ENCODE measurements at regions not wholly inside any gene's neighbourhood (a gene's known extent, or its start where the extent isn't known, plus 50 kb on each side); places are given as distances from the start of the nearest gene placed in this dataset.

DNA sequence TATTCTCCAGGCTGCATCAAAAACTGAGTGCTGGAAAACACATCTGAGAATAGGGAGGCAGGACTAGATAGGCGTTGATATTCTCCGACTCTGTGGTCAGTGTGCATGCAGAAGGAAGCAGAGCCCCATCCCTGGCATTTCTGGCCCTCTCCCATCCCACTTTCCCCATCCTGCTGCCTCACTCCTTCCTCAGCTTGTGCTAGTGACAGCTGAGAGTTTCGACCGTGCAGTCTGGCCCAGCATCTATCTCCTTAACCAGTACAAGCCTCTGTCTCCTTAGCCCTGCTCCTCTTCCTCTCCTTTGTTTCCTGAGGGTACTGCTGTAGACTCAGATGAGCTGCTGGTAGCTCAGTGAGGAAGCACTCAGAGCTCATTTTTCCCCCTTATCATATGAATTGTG, 163.2 kb downstream of the SUCLA2 start:
- Histone ChIP-seq H3K27ac (ENCODE audit: insufficient read depth, low read length, poor library complexity, severe bottlenecking) (no peak overlapping the region), H3K4me1 (ENCODE audit: control insufficient read depth, insufficient read depth, low read length, poor library complexity, severe bottlenecking) (no peaks in the 10 kb centered on the region), H3K4me3 (ENCODE audit: low read depth, low read length) (no peak overlapping the region), H3K36me3 (ENCODE audit: control insufficient read depth, insufficient read depth, low read length) (no peaks in the 10 kb centered on the region), H3K27me3 (ENCODE audit: control insufficient read depth, insufficient read depth, low read length) (peaks cover 2% of the 10 kb centered on the region), H3K9me3 (ENCODE audit: control insufficient read depth in 2 of 2, low read length in 2 of 2) (no peaks in the 10 kb centered on the region)
- Mint-ChIP-seq H3K27ac (no peak overlapping the region), H3K27me3 (peaks cover 10% of the 10 kb centered on the region), H3K36me3 (no peaks in the 10 kb centered on the region), H3K9me3 (no peaks in the 10 kb centered on the region), H3K4me3 (no peak overlapping the region), H3K4me1 (no peaks in the 10 kb centered on the region)
- DNase-seq (no peak), ATAC-seq (ENCODE audit: low read depth in 2 of 2) (no peak)

GRCh38 chr13:47837104-47837880, 163.8 kb downstream of the SUCLA2 start:
- no peaks in the 10 kb centered on the region for H3K4me1 ChIP-seq (ENCODE audit: control insufficient read depth, insufficient read depth, low read length, poor library complexity, severe bottlenecking)
- H3K36me3 Mint-ChIP-seq = no peaks in the 10 kb centered on the region
- no peaks in the 10 kb centered on the region for H3K4me1 Mint-ChIP-seq
- no peak overlapping the region for H3K4me3 ChIP-seq (ENCODE audit: low read depth, low read length)
- H3K4me3 Mint-ChIP-seq = no peak overlapping the region
- H3K27me3 Mint-ChIP-seq = peaks cover 9% of the 10 kb centered on the region
- H3K27ac ChIP-seq (ENCODE audit: insufficient read depth, low read length, poor library complexity, severe bottlenecking) = no peak overlapping the region
- no peaks in the 10 kb centered on the region for H3K9me3 Mint-ChIP-seq
- H3K36me3 ChIP-seq (ENCODE audit: control insufficient read depth, insufficient read depth, low read length) = no peaks in the 10 kb centered on the region
- H3K9me3 ChIP-seq (ENCODE audit: control insufficient read depth in 2 of 2, low read length in 2 of 2) = no peaks in the 10 kb centered on the region
- H3K27me3 ChIP-seq (ENCODE audit: control insufficient read depth, insufficient read depth, low read length) = peaks cover 2% of the 10 kb centered on the region
- ATAC-seq (ENCODE audit: low read depth in 2 of 2) (no peak), DNase-seq (no peak)
- H3K27ac Mint-ChIP-seq = no peak overlapping the region

DNA sequence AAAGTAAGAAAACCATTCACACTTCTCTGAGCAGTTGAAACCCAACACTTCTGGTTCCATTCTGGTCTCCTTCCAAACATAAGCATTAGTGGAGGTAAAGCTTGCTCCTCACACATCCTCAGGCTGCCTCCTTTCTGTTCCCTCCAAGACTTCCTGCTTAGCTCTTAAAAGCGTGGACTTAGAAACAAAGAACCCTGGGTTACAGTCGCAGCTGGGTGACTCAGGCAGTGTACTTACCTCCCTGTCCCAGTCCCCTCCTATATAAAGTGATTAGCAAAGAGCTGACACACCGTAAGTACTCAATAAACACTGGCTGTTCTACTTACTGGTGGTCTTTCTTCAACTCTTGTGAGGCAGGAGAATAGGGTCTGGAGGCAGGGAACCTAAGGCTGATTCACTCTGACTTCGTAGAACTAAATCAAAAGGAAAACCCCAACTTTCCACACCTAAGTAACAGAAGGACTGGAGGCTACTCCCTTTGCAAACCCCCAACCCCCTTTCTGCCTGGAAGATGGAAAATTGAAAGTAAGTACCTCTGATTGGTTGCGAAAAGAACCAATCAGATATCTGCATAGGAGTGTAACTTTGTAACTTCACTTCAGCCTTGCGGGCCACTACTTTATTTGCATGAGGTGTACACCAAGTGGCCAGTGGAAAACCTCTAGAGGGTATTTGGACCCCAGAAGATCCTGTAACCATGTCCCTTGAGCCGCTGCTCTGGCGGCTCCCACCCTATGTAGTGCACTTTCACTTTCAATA, 165.4 kb downstream of the SUCLA2 start:
- Histone ChIP-seq H3K27me3 (ENCODE audit: control insufficient read depth, insufficient read depth, low read length) (peaks cover 2% of the 10 kb centered on the region), H3K4me3 (ENCODE audit: low read depth, low read length) (no peak overlapping the region), H3K4me1 (ENCODE audit: control insufficient read depth, insufficient read depth, low read length, poor library complexity, severe bottlenecking) (no peaks in the 10 kb centered on the region), H3K27ac (ENCODE audit: insufficient read depth, low read length, poor library complexity, severe bottlenecking) (no peak overlapping the region), H3K36me3 (ENCODE audit: control insufficient read depth, insufficient read depth, low read length) (no peaks in the 10 kb centered on the region), H3K9me3 (ENCODE audit: control insufficient read depth in 2 of 2, low read length in 2 of 2) (no peaks in the 10 kb centered on the region)
- no peak overlapping the region for H3K27ac Mint-ChIP-seq
- no peaks in the 10 kb centered on the region for H3K9me3 Mint-ChIP-seq
- peaks cover 4% of the 10 kb centered on the region for H3K27me3 Mint-ChIP-seq
- H3K36me3 Mint-ChIP-seq = no peaks in the 10 kb centered on the region
- H3K4me1 Mint-ChIP-seq = no peaks in the 10 kb centered on the region
- no peak overlapping the region for H3K4me3 Mint-ChIP-seq
- DNase-seq (no peak), ATAC-seq (ENCODE audit: low read depth in 2 of 2) (no peak)

- H3K4me1 ChIP-seq (ENCODE audit: control insufficient read depth, insufficient read depth, low read length, poor library complexity, severe bottlenecking) = no peaks in the 10 kb centered on the region
- H3K27ac Mint-ChIP-seq = no peak overlapping the region
- ATAC-seq (ENCODE audit: low read depth in 2 of 2) = no peak
These were observed 168.6 kb downstream of the SUCLA2 start for GRCh38 chr13:47832458-47832972.

DNA sequence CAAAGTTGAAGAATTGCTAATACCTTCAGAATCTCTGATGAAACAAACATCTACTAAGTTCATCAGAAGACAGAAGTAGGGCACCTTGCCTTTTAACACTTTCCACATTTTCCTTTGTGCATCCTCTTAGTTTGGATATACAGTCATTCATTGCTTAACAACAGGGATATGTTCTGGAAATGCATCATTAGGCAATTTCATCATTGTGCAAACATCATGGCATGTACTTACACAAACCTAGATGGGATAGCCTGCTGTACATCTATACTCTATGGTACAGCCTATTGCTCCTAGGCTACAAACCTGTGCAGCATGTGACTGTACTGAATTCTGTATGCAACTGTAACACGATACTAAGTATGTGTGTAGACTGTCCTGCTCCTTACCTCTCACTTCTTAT, 169.8 kb downstream of the SUCLA2 start:
- H3K9me3 Mint-ChIP-seq = peaks cover 0 to 3% (median 0%) of the 10 kb centered on the region in 7 donors
- ATAC-seq (ENCODE audit: low read depth in 2 of 2) (no peak), DNase-seq (no peak)
- Histone ChIP-seq H3K4me1 (ENCODE audit: control insufficient read depth, insufficient read depth, low read length, poor library complexity, severe bottlenecking) (no peaks in the 10 kb centered on the region), H3K36me3 (ENCODE audit: control insufficient read depth, insufficient read depth, low read length) (no peaks in the 10 kb centered on the region), H3K4me3 (ENCODE audit: low read depth, low read length) (no peak overlapping the region), H3K27me3 (ENCODE audit: control insufficient read depth, insufficient read depth, low read length) (no peaks in the 10 kb centered on the region), H3K9me3 (ENCODE audit: control insufficient read depth in 2 of 2, low read length in 2 of 2) (no peaks in the 10 kb centered on the region), H3K27ac (ENCODE audit: insufficient read depth, low read length, poor library complexity, severe bottlenecking) (no peak overlapping the region)
- no peaks in the 10 kb centered on the region for H3K36me3 Mint-ChIP-seq
- H3K27ac Mint-ChIP-seq = no peak overlapping the region
- H3K4me1 Mint-ChIP-seq = no peaks in the 10 kb centered on the region
- no peak overlapping the region for H3K4me3 Mint-ChIP-seq
- no peaks in the 10 kb centered on the region for H3K27me3 Mint-ChIP-seq

More at GRCh38 chr13:47832458-47832972, 168.6 kb downstream of the SUCLA2 start:
- Mint-ChIP-seq H3K4me3 (no peak overlapping the region), H3K27me3 (no peaks in the 10 kb centered on the region), H3K36me3 (no peaks in the 10 kb centered on the region), H3K4me1 (no peaks in the 10 kb centered on the region), H3K9me3 (peaks cover 0 to 3% (median 0%) of the 10 kb centered on the region in 7 donors)
- H3K4me3 ChIP-seq (ENCODE audit: low read depth, low read length) = no peak overlapping the region
- H3K27ac ChIP-seq (ENCODE audit: insufficient read depth, low read length, poor library complexity, severe bottlenecking) = no peak overlapping the region
- no peaks in the 10 kb centered on the region for H3K9me3 ChIP-seq (ENCODE audit: control insufficient read depth in 2 of 2, low read length in 2 of 2)
- no peaks in the 10 kb centered on the region for H3K36me3 ChIP-seq (ENCODE audit: control insufficient read depth, insufficient read depth, low read length)
- H3K27me3 ChIP-seq (ENCODE audit: control insufficient read depth, insufficient read depth, low read length) = no peaks in the 10 kb centered on the region
- no peak for DNase-seq

DNA sequence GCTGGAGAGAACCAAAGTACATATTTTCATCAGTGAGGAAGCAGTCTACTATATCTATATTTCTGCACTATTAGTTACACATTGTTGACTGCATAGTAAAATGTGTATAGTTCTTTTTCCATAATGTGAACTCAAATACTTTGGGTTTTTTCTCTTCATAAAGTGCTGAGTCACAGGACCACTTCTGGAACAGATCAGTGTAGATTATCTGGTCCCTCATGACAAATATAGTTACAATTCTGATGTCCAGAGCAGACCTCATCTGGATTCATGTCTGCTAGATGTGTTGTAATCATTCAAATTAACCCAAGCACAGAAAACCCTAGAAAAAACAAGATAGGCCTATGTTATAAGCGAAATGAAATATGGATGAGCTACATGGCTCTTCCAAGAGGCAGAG, 171.4 kb downstream of the SUCLA2 start:
- H3K27ac Mint-ChIP-seq = no peak overlapping the region
- H3K27me3 ChIP-seq (ENCODE audit: control insufficient read depth, insufficient read depth, low read length) = no peaks in the 10 kb centered on the region
- no peak overlapping the region for H3K4me3 ChIP-seq (ENCODE audit: low read depth, low read length)
- ATAC-seq (ENCODE audit: low read depth in 2 of 2) = no peak
- H3K36me3 Mint-ChIP-seq = no peaks in the 10 kb centered on the region
- no peaks in the 10 kb centered on the region for H3K36me3 ChIP-seq (ENCODE audit: control insufficient read depth, insufficient read depth, low read length)
- no peak overlapping the region for H3K27ac ChIP-seq (ENCODE audit: insufficient read depth, low read length, poor library complexity, severe bottlenecking)
- H3K4me1 Mint-ChIP-seq = no peaks in the 10 kb centered on the region
- peaks cover 0 to 15% (median 7%) of the 10 kb centered on the region in 7 donors for H3K9me3 Mint-ChIP-seq
- no peaks in the 10 kb centered on the region for H3K4me1 ChIP-seq (ENCODE audit: control insufficient read depth, insufficient read depth, low read length, poor library complexity, severe bottlenecking)
- H3K27me3 Mint-ChIP-seq = no peaks in the 10 kb centered on the region
- no peak for DNase-seq
- H3K9me3 ChIP-seq (ENCODE audit: control insufficient read depth in 2 of 2, low read length in 2 of 2) = peaks cover 0 to 6% of the 10 kb centered on the region in 2 experiments
- H3K4me3 Mint-ChIP-seq = no peak overlapping the region

- Histone ChIP-seq H3K27me3 (ENCODE audit: control insufficient read depth, insufficient read depth, low read length) (no peaks in the 10 kb centered on the region), H3K36me3 (ENCODE audit: control insufficient read depth, insufficient read depth, low read length) (no peaks in the 10 kb centered on the region), H3K27ac (ENCODE audit: insufficient read depth, low read length, poor library complexity, severe bottlenecking) (no peak overlapping the region), H3K4me3 (ENCODE audit: low read depth, low read length) (no peak overlapping the region), H3K4me1 (ENCODE audit: control insufficient read depth, insufficient read depth, low read length, poor library complexity, severe bottlenecking) (no peaks in the 10 kb centered on the region), H3K9me3 (ENCODE audit: control insufficient read depth in 2 of 2, low read length in 2 of 2) (peaks cover 0 to 6% of the 10 kb centered on the region in 2 experiments)
- DNase-seq (no peak), ATAC-seq (ENCODE audit: low read depth in 2 of 2) (no peak)
- H3K36me3 Mint-ChIP-seq = no peaks in the 10 kb centered on the region
- H3K27ac Mint-ChIP-seq = no peak overlapping the region
- no peak overlapping the region for H3K4me3 Mint-ChIP-seq
- peaks cover 0 to 15% (median 7%) of the 10 kb centered on the region in 7 donors for H3K9me3 Mint-ChIP-seq
- no peaks in the 10 kb centered on the region for H3K4me1 Mint-ChIP-seq
- no peaks in the 10 kb centered on the region for H3K27me3 Mint-ChIP-seq
These were observed 174.6 kb downstream of the SUCLA2 start for GRCh38 chr13:47826471-47826870.

Data from CD4-positive, CD25-positive, alpha-beta regulatory T cell (primary cell).